OCI-LY1 (cell line): ENCODE measurements at regions not wholly inside any gene's neighbourhood (a gene's known extent, or its start where the extent isn't known, plus 50 kb on each side); places are given as distances from the start of the nearest gene placed in this dataset.

Source experiments
- EZH2 ChIP-seq: fragments of 200-600 bp; sonication (generic), shearing (Covaris generic); IDR thresholded peaks from 2 replicates; pipeline ENCODE4 v1.8.0; 2017; ENCODE audit warnings: borderline replicate concordance, mixed run types, mild to moderate bottlenecking, antibody characterized with exemption, low read length, moderate library complexity, mixed read lengths
- TF ChIP-seq, protein P1 (sequence below): fragments of 200-600 bp; sonication (generic), shearing (Covaris generic); IDR thresholded peaks from 2 replicates; pipeline ENCODE4 v1.5.1; 2017; ENCODE audit warnings: mild to moderate bottlenecking, antibody characterized with exemption, low read length, moderate library complexity, mixed read lengths

DNA sequence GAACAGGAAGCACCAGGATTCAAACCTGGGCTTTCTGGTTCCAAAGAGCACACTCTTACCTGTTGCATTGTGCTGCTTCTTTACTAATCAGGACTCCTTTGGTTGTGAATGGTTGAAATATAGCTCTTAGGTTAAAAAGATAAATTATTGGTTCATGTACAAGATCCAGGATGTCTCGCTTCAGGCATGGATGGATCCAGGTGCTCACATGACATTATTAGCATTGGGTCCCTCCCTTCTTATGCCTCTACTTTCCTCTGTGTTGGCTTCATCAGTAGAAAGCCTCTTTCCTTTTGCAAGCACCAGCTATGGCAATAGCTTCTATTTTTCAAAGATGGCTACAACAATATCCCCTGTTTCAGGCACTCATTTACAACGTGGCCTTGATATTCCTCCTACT, 217.7 kb upstream of the SULF2 start:
- TF ChIP-seq, protein P1, sequence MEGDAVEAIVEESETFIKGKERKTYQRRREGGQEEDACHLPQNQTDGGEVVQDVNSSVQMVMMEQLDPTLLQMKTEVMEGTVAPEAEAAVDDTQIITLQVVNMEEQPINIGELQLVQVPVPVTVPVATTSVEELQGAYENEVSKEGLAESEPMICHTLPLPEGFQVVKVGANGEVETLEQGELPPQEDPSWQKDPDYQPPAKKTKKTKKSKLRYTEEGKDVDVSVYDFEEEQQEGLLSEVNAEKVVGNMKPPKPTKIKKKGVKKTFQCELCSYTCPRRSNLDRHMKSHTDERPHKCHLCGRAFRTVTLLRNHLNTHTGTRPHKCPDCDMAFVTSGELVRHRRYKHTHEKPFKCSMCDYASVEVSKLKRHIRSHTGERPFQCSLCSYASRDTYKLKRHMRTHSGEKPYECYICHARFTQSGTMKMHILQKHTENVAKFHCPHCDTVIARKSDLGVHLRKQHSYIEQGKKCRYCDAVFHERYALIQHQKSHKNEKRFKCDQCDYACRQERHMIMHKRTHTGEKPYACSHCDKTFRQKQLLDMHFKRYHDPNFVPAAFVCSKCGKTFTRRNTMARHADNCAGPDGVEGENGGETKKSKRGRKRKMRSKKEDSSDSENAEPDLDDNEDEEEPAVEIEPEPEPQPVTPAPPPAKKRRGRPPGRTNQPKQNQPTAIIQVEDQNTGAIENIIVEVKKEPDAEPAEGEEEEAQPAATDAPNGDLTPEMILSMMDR = no peak
- TF ChIP-seq EZH2 = no peak
